SW480 (cell line): ENCODE measurements at regions not wholly inside any gene's neighbourhood (a gene's known extent, or its start where the extent isn't known, plus 50 kb on each side); places are given as distances from the start of the nearest gene placed in this dataset.

Experiments
- DNase-seq: peaks from one replicate; pipeline ENCODE4 v3.0.0-alpha.2; 2016; ENCODE audit warnings: low spot score

- DNase-seq: no peak
These were observed 234.1 kb upstream of the PMEPA1 start for GRCh38 chr20:57943950-57944349.

- DNase-seq: no peak
These were observed 233.5 kb upstream of the PMEPA1 start for GRCh38 chr20:57943291-57943690.

GRCh38 chr20:57941604-57942381, 232.0 kb upstream of the PMEPA1 start:
- no peak for DNase-seq

GRCh38 chr20:57940868-57941522, 231.2 kb upstream of the PMEPA1 start:
- no peak for DNase-seq

GRCh38 chr20:57940376-57940775, 230.6 kb upstream of the PMEPA1 start:
- DNase-seq: no peak

GRCh38 chr20:57939499-57939898, 229.7 kb upstream of the PMEPA1 start:
- DNase-seq: no peak

- no peak for DNase-seq
These were observed 228.6 kb upstream of the PMEPA1 start for GRCh38 chr20:57938158-57939108.

GRCh38 chr20:57936636-57937385, 227.0 kb upstream of the PMEPA1 start:
- DNase-seq: no peak

GRCh38 chr20:57934913-57935312, 225.1 kb upstream of the PMEPA1 start:
- DNase-seq: no peak

- no peak for DNase-seq
These were observed 224.4 kb upstream of the PMEPA1 start for GRCh38 chr20:57934007-57934805.

GRCh38 chr20:57932227-57932864, 222.5 kb upstream of the PMEPA1 start:
- DNase-seq: no peak

GRCh38 chr20:57930351-57930750, 220.5 kb upstream of the PMEPA1 start:
- DNase-seq: no peak

- no peak for DNase-seq
These were observed 218.6 kb upstream of the PMEPA1 start for GRCh38 chr20:57928181-57928967.

GRCh38 chr20:57927376-57927775, 217.6 kb upstream of the PMEPA1 start:
- no peak for DNase-seq

- DNase-seq: no peak
These were observed 212.9 kb upstream of the PMEPA1 start for GRCh38 chr20:57922706-57923105.

- no peak for DNase-seq
These were observed 212.3 kb upstream of the PMEPA1 start for GRCh38 chr20:57922083-57922482.

- DNase-seq: no peak
These were observed 211.9 kb upstream of the PMEPA1 start for GRCh38 chr20:57921676-57922075.

GRCh38 chr20:57920971-57921370, 211.2 kb upstream of the PMEPA1 start:
- DNase-seq: no peak

- DNase-seq: no peak
These were observed 209.2 kb upstream of the PMEPA1 start for GRCh38 chr20:57919049-57919448.

GRCh38 chr20:57918551-57918950, 208.7 kb upstream of the PMEPA1 start:
- DNase-seq: no peak
